OCI-LY3 (cell line): ENCODE measurements at regions not wholly inside any gene's neighbourhood (a gene's known extent, or its start where the extent isn't known, plus 50 kb on each side); places are given as distances from the start of the nearest gene placed in this dataset.

Experiments
- CTCF ChIP-seq: fragments of 200-600, 300-600 bp; sonication (generic); IDR thresholded peaks from 2 replicates; pipeline ENCODE4 v1.5.1; 2014; ENCODE audit warnings: antibody characterized with exemption, low read length, low read depth
- EZH2phosphoT487 ChIP-seq: fragments of 200-600 bp; shearing (Covaris generic); IDR thresholded peaks from 2 replicates; pipeline ENCODE4 v1.6.1; 2018; ENCODE audit warnings: antibody characterized with exemption, mixed run types, low read depth

DNA sequence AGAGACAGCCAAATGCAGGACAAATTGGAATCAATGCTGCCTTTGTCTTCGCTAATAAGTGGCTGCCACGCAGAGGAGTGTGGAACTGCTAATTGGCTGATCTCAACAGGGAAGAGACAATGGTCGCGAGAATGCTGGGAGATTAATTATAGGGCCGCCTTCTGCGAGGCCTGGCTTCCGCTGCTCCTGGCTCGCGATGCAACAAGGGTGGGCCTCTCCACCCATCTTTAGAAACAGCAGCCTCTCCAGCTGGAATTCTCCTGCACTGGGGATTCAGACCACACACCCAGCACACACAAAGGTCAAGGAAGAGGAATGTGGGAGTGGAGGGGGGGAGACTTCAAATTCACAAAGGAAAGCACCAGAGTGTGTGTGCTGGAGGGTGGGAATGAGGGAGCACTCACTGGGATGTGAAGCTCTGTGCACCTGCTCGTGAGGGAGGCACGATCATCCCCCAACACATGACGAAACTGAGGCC is 200.7 kb upstream of the GRIK3 start:
- TF ChIP-seq CTCF (no peak), EZH2phosphoT487 (no peak)
